NCI-H69 (cell line): ENCODE measurements at regions not wholly inside any gene's neighbourhood (a gene's known extent, or its start where the extent isn't known, plus 50 kb on each side); places are given as distances from the start of the nearest gene placed in this dataset.
"Not testable (repeated sequence)": the region's sequence is repeated elsewhere in the genome, so short reads cannot be mapped to it uniquely, and the experiment has no call there.

Experiments used
- DNase-seq: peaks from one replicate; lab custom pipeline; 2025; lab: John Stamatoyannopoulos, UW

DNA sequence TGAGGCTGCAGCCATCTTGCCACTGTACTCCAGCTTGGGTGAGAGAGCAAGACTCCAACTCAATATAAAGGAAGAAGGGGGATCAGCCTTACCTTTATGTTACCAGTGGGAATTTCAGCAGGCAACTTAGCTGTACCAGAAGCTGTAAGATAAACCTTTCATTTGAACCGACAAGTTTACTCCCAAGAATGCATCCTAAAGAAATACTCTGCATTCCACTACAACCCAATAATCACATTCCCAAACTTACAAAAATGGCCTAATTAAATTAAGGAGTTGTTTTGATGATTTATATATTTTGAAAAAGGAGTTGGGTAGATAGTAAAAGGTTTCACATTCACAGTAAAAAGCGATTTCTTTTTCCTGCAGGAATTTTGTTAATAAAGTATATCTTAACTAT lies 241.4 kb downstream of the TTC8 start:
- DNase-seq, result no peak

DNA sequence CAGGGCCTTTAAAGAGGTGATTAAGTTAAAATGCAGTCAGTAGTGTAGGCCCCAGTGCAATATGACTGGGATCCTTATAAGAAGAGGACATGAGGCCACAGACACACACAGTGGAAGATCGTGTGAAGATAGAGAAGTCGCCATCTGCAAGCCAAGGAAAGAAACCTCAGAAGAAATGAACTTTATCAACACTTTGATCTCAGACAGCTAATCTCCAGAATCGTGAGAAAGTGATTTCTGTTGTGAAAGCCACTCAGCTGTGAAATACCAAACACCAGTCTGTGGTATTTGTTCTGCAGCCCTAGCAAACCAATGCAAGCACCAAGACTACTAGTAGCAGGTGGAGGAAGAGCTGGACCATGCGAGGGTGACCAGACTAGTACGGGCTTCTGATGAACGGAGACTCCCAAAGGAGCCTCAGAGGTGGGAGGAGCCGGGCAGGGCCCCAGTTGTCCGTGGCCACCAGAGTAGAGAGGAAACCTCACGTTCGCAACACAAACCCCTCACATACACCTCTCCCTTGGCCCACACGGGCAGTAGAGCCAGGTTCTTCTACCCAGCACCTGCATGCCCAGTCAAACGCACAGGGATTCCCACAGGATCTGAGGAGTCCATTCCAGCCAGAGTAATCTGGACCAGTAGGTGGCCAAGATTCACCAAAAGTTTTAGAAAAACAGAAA lies 243.0 kb downstream of the TTC8 start:
- no peak for DNase-seq

DNA sequence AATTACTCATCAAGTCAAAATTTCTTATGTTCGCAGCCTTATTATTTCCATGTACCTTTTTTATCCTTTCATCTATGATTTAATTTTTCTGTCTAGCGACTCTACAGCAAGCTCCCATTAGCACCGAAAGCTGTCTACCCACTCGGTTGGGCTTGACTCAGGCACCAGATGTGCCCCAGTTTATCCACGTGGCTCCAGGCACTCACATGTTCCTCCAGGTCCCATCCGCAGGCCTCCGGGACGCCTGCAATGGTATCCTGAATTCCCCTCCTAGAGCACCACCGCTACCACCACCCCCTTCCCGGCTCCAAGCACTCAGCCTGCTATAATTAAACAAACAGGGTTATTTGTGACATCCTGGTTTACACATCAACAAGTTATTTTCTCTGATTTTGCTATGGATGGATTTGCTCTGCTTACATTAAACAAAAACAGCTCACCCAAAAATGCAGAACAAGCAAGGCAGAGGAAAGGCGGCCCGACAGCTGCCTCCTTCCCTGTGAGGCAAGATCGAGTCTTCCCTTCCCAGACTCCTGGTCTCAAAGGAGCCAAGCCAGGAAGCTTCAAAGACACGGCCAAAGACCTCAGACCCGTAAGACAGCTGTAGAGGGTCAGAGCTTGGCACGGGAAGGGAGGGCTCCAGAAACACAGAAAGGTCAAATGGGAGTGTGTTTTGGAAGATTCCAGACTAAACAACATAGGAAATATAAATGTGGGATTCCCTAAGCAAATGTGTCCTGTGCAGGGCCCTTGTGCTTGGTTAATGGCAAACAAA lies 253.8 kb downstream of the TTC8 start:
- no peak for DNase-seq

DNA sequence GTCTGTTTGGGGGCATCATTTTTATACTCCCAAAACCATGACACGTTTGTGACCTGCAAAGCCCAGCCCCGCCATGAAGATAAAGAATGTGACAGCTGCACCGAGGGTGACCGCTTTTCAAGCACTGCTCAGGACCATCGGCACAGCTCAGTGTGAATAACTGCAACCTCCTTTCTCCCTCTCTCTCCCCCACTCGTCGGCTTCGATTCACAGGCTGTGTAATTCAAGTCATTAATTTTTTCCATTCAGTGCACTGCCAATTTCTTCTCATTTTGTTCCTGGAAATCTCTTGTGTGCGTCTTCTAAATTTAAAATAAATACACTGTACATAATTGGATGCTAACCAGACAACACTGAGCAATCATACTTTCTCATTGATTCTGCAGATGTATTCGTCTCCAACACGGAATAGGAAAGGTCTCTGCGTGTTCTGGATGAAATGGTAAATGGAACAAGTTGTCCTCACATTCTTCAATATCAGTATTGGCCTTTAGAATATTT lies 260.8 kb downstream of the TTC8 start:
- DNase-seq, result no peak

DNA sequence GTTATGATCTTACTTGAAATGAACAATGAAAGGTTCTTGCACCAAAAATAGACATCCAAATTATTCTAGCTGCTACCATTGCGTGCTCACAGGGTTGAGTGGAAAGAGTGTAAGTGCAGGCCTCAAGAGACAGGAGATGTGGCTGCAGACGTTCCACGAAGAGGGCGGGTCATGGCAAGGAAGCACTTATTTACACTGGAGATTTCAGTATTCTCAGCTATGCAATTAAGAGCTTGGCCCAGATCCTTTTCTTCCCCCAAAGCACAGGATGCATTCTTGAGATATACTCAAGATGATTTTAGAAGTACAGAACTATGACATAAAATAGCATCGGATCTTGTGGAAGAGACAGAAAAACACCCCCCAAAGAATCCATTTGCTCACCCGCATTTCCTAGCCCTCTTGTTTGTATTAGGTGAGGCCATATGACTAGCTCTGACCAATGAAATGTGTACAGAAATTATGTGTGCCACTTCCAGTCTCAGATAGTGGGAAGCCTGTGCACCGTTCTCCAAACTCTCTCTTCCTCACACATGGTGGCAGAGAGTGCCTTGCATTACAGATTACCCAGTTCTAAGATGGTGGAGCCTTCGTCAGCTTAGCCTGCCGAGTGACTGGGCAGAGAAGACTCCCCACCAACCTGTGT lies 261.4 kb downstream of the TTC8 start:
- peak; percentile 10 for DNase-seq

DNA sequence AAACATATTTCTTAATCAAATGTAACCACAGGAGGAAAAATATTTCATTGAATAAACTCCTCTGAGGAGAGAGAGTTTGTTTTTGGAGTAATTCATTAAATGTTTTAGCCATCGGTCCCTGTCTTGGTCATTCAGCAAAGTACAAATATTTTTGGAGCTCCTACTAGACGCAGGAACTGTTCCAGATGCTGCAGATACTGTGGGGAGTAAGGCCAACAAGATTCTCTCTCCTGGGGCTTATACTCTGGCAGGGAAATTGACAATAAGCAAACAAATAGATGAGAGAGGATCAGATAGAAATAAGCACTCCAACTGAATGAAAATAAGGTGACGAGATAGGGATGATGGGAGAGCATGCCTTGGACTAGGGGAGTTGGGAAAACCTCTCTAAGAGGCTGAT lies 264.1 kb downstream of the TTC8 start:
- DNase-seq, result no peak

DNA sequence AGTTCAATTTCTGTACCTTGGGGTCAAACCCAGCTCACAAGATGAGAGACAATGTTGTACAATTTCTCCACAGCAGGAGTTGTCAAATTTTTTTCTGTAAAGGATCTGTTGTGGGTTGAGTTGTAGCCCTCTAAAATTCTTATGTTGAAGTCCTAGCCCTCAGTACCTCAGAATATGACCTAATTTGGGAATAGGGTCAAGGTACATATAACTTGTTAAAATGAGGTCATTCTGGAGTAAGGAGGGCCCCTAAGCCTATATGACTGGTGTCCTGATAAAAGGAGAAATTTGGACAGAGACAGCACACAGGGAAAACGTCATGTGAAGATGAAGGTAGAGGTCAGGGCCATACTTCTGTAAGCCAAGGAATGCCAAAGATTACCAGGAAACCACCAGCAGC lies 264.9 kb downstream of the TTC8 start:
- no peak for DNase-seq

DNA sequence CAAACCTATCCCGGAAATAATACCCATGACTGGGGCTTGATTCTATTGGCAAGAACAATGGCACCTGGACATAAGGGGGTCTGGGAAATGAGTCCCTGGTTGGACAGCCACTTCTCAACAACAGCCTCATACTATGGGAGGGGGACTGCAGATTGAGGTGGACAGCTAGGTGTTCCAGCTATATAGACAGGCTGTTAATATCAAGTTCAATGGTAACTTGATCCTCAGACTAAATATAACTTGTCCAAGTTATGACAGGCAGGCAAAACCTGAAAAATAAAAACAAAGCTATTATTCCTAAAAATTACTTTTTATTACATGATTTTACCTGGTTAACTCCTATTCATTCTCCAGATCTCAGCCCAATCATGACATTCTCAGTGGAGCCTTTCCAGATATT lies 267.3 kb downstream of the TTC8 start:
- no peak for DNase-seq

DNA sequence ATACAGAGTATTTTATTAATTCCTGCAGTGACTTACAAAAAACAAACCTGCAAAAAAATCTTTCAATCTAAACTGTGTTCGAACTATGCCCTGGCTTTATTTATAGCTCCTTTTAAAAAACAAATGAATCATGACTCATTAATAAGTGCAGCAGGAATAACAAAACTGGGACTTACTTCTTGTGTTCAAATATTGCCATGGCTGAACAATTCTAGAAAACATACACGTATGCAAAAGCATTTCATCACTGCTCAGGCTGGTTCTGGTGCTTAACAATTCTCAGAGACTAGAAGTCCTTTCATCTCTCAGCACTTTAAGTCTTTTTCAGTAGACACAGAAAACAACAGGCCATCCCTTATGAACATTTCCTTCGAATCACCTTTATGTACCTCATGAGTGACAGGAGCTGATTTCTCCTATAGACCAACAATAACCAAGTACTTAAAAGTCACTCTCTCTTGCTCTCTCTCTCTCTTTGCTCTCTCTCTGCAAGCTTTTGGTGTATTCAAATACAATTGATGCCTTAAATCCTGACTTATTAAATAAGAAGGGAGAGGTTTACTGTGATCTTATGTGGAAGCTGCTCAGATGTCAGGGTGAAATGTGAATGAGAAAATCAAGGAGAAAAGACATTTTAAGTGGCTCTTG lies 268.8 kb downstream of the TTC8 start:
- DNase-seq, result no peak

DNA sequence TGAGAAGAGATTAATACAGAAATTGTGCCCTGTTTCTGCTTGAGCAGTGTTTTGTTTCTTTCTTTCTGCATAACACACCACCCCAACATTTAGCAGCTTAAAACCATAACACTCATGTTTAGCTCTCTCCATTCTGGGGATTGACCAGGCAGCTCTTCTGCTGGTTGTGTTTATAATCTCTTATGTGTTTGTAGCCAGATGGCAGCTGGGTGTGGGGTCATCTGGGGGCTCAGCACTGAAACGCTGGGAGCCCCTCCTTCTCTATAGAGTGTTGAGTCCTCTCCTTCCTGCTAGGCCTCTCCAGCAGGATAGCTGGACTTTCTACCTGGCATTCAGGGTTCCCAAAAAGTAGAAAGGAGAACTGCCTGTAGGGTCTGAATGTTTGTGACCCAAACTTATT lies 270.6 kb downstream of the TTC8 start:
- no peak for DNase-seq

DNA sequence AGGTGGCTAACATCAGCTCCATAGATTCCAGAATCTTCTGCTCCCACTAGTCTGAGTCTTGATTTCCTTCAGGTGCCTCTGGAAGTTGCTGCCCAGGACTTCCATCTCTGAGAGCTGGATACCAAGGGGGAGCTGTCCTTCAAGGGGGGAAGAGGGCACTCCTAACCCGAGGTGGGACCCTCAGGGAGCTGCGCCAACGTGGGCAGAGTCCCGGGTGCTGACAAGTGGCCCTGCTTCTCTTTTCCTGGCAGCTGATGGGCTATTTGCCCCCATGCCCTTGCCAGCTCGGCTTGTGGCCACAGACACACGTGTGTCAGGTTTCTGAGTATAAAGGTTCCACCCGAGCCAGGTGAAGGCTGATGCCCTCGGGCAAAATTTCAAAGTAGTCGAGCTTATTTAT lies 272.5 kb downstream of the TTC8 start:
- DNase-seq, result peak; percentile 51

DNA sequence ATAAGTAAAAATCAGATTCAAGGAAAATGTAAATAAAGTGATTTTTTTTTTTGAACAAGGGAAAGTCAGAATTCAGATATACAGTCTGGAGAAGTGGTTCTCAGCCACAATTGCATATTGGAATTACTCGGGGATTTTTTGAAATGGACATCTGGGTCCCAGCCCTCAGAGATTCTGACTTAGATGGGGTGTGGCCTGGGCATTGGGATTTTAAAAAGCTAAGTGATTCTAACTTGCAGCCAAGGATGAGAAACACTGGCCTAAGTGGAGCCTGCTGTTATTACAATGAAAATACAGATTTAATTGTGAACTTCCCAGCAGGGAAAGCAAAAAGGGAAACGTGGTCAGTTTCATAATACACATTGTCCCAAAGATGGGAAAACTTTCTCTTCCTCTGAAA lies 273.8 kb downstream of the TTC8 start:
- DNase-seq, result no peak

DNA sequence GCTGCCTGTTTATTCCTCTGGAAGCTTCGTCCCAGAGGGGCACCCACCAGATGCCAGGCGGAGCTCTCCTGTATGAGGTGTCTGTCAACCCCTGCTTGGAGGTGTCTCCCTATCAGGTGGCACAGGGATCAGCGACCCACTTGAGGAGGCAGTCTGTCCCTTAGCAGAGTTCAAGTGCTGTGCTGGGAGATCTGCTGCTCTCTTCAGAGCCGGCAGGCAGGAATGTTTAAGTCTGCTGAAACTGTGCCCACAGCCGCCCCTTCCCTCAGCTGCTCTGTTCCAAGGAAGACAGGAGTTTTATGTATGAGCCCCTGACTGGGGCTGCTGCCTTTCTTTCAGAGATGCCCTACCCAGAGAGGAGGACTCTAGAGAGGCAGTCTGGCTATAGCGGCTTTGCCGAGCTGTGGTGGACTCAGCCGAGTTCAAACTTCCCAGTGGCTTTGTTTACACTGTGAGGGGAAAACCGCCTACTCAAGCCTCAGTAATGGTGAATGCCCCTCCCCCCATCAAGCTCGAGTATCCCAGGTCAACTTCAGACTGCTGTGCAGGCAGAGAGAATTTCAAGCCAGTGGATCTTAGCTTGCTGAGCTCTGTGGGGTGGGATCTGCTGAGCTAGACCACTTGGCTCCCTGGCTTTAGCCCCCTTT lies 279.8 kb downstream of the TTC8 start:
- not testable (repeated sequence) for DNase-seq

DNA sequence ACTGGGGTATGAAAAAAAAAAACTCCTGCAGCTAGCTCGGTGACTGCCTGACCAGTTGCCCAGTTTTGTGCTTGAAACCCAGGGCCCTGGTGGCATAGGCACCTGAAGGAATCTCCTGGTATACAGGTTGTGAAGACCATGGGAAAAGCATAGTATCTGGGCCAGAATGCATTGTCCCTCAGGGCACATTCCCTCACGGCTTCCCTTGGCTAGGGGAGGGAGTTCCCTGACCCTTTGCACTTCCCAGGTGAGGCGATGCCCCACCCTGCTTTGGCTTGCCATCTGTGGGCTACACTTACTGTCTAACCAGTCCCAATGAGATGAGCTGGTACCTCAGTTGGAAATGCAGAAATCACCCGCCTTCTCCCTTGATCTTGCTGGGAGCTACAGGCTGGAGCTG lies 280.4 kb downstream of the TTC8 start:
- DNase-seq, result not testable (repeated sequence)
